Skeletal muscle satellite cell (primary cell): ENCODE measurements at regions not wholly inside any gene's neighbourhood (a gene's known extent, or its start where the extent isn't known, plus 50 kb on each side); places are given as distances from the start of the nearest gene placed in this dataset.
A peak's percentile ranks its signal among the peaks of the same experiment; 100 is the strongest.
"Not testable (repeated sequence)": the region's sequence is repeated elsewhere in the genome, so short reads cannot be mapped to it uniquely, and the experiment has no call there.

Experiments used
- H3K27me3 ChIP-seq: 2 replicates; pipeline ENCODE4 v1.7.0; 2013; ENCODE audit warnings: low read length; ENCODE audit not compliant: control insufficient read depth, insufficient read depth
- H3K36me3 ChIP-seq: 2 replicates; pipeline ENCODE4 v1.7.0; 2013; ENCODE audit warnings: mild to moderate bottlenecking, control low read depth, low read length; ENCODE audit not compliant: insufficient read depth
- H3K4me1 ChIP-seq: 2 replicates; pipeline ENCODE4 v1.7.0; 2013; ENCODE audit warnings: low read length; ENCODE audit not compliant: control insufficient read depth, insufficient read depth
- H3K4me2 ChIP-seq: 2 replicates; pipeline ENCODE4 v1.7.0; 2013; ENCODE audit warnings: mild to moderate bottlenecking, low read length
- H3K4me3 ChIP-seq: 2 replicates; pipeline ENCODE4 v1.7.0; 2013; ENCODE audit warnings: low read length
- H3K9ac ChIP-seq: 2 replicates; pipeline ENCODE4 v1.7.0; 2013; ENCODE audit warnings: mild to moderate bottlenecking, low read depth, low read length, moderate library complexity
- H3K9me3 ChIP-seq: replicated peaks from 2 replicates; pipeline ENCODE4 v1.7.0; 2013; ENCODE audit warnings: mild to moderate bottlenecking, control low read depth, low read length

DNA sequence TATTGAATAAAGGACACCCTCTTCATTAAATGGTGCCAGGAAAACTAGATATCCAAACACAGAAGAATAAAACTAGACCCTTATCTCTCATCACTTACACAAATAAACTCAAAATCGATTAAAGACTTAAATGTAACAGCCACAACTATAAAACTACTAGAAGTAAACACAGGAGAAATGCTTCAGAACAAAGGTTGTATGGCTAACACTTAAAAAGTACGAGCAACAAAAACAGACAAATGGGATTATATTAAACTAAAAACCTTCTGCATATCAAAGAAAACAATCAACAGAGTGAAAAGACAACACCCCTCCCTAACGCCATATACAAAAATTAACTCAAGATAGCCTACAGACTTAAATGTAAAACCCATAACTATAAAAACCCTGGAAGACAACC, 104.7 kb upstream of the CLEC6A start:
- H3K4me1 ChIP-seq, H3K9me3 ChIP-seq, H3K4me3 ChIP-seq, H3K4me2 ChIP-seq, H3K36me3 ChIP-seq, H3K27me3 ChIP-seq, H3K9ac ChIP-seq: not testable (repeated sequence)

DNA sequence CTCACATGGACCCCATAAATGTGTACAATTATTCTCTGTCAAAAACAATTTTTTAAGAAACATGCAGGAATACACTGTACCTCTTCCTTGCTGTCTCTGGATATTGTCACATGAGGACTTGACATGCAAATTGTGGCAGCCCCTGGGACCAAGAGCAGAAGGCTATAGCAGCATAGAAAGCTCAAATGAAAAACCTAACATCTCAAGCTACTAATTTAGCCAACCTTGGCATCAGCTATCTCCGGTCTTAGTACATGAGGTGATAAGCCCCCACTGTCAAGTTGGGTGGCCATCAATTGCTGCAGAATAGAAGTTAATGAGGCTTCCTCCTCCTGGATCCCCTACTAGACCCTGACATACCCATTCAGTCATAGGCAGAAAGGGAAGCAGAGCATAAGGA, 101.0 kb upstream of the CLEC6A start:
- H3K9me3 ChIP-seq, H3K36me3 ChIP-seq, H3K4me1 ChIP-seq, H3K9ac ChIP-seq, H3K4me2 ChIP-seq, H3K4me3 ChIP-seq, H3K27me3 ChIP-seq: not testable (repeated sequence)

DNA sequence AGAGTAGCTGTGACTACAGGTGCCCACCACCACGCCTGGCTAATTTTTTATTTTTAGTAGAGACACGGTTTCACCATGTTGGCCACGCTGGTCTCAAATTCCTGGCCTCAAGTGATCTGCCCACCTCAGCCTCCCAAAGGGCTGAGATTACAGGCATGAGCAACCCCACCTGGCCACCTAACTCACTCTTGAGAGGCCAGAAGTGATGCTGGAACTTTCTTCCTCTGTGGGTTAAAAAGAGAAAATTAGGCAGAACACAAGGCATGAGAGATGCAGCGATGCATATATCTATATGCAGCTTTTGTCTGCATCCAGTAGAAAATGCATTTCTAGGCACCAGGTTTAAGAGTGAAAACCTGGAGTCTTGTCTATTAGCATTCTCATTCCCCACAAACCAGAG, 100.2 kb upstream of the CLEC6A start:
- H3K4me1 ChIP-seq, H3K27me3 ChIP-seq, H3K9me3 ChIP-seq, H3K9ac ChIP-seq, H3K4me2 ChIP-seq, H3K4me3 ChIP-seq, H3K36me3 ChIP-seq: not testable (repeated sequence)

DNA sequence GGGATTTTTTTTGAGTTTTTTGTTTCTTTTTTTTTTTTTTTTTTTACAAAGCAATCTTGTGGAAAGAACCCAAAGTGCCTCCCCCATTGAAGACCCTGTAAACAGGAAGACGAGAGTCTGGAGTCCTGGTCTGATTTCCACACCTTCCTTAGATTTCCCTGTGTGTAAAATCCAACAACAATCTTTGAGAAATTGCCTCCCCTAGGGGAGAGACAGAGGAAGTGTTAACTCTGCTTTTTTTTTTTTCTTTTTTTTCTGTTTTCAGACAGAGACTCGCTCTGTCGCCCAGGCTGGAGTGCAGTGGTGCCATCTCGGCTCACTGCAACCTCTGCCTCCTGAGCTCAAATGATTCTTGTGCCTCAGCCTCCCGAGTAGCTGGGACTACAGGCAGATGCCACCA, 82.0 kb upstream of the CLEC6A start:
- not testable (repeated sequence) for H3K9ac ChIP-seq, H3K36me3 ChIP-seq, H3K27me3 ChIP-seq, H3K9me3 ChIP-seq, H3K4me1 ChIP-seq, H3K4me3 ChIP-seq, H3K4me2 ChIP-seq

DNA sequence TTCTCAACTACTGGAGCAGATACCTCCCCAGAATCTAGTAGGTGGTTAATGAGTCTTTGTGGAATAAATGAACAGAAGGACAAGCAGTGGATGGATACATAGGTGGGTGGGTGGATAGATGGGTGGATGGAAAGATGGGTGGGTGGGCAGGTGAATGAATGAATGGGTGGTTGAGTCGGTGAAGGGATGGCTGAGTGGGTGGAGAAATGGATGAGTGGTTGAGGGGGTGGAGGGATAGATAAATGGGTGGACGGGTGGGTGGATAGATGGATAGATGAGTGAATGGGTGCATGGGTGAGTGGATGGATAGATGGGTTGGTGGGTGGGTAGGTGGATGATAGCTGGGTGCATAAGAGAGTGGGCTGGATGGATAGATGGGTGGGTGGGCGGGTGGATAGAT, 80.6 kb upstream of the CLEC6A start:
- not testable (repeated sequence) for H3K9ac ChIP-seq, H3K4me1 ChIP-seq, H3K4me2 ChIP-seq, H3K4me3 ChIP-seq, H3K36me3 ChIP-seq, H3K27me3 ChIP-seq, H3K9me3 ChIP-seq

DNA sequence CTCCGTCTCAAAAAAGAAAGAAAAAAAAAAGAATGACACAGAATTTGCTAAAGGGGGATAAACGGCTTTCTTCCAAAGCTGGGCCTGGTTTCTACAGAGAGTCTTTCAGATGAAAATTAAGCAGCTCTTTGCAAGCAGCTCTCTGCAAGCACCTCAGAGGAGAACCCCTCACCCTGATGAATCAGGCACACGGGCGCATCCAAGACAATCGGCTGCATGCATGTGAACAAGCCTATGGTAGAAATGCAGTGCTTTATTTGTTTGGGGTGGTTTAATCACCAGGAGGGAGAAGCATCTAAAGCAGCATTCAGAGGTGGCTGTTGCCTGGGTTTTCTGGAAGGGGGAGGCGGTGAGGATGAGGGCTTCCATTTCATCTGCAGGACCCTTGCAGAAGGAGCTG, 78.0 kb upstream of the CLEC6A start:
- H3K4me2 ChIP-seq, H3K9me3 ChIP-seq, H3K36me3 ChIP-seq, H3K4me1 ChIP-seq, H3K4me3 ChIP-seq, H3K9ac ChIP-seq, H3K27me3 ChIP-seq: not testable (repeated sequence)

DNA sequence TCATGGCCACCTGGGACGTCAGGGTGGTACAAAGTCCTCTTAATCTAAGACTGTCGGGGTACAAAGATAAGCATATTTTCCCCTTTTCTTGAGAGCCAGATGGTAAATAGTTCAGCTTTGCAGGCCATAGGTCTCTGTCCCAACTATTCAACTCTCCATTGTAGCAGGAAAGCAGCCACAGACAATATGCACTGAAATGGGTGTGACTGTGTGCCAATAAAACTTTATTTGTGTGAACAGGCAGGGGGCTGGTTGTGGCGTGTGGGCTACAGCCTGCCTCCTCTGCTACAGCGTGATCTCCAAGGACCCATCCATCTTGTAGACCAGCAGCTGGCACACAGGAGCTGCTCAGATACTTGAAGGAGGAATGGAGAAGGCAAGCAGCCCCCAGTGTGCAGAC, 73.2 kb upstream of the CLEC6A start:
- not testable (repeated sequence) for H3K27me3 ChIP-seq, H3K9me3 ChIP-seq, H3K4me1 ChIP-seq, H3K4me2 ChIP-seq, H3K36me3 ChIP-seq, H3K9ac ChIP-seq, H3K4me3 ChIP-seq

DNA sequence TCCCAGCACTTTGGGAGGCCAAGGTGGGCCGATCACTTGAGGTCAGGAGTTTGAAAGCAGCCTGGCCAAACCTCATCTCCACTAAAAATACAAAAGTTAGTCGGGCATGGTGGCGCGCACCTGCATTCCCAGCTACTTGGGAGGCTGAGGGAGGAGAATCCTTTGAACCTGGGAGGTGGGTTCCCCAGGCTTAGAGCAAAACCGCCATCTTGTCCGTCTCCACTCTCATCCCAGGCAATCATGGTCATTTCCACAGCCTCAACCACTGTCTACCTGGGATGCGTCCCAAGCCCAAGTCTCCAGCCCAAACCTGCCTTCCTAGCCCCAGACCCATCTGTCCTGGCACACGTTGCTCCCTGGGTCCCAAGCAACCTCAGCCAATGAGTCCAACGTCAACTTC, 71.1 kb upstream of the CLEC6A start:
- not testable (repeated sequence) for H3K36me3 ChIP-seq, H3K9ac ChIP-seq, H3K27me3 ChIP-seq, H3K4me3 ChIP-seq, H3K4me1 ChIP-seq, H3K9me3 ChIP-seq, H3K4me2 ChIP-seq

DNA sequence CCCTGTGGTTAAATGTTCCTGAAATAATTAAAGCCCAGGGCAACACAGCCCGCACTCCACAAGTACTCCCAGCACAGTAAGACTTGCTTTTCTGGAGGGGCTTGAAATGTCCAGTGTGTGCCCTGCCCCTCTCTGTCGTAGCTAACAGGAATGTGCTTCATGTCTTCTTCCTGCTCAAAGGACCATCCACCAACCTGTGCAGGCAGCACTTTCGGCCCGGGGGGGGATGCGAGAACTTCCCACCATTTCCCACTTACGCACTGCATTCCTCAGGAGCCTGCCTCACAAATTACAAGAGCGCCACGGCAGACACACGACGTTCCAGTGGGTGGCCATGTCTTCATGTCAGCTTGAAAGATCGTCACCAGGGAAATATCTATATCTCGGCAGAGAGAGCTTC, 70.3 kb upstream of the CLEC6A start:
- H3K27me3 ChIP-seq, H3K9ac ChIP-seq, H3K9me3 ChIP-seq, H3K4me1 ChIP-seq, H3K4me3 ChIP-seq, H3K4me2 ChIP-seq, H3K36me3 ChIP-seq: not testable (repeated sequence)

DNA sequence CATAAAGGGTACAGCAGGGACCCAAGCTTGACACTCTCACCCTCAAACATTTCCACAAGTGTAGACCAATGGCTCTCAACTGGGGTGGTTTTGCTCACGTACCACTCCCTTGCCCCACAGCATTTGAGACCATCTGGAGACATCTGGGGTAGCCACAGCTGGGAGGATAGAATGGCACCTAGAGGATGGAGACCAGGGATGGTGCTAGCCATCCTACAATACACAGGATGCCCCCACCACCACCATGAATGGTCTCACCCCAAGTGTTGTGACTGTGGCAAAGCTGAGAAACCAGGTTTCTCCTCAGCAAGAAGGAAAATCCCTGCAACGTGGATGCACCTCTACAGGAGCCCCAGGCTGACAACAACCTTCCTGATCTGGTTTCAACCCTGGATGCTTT, 69.1 kb upstream of the CLEC6A start:
- H3K9ac ChIP-seq, H3K27me3 ChIP-seq, H3K4me3 ChIP-seq, H3K9me3 ChIP-seq, H3K36me3 ChIP-seq, H3K4me2 ChIP-seq, H3K4me1 ChIP-seq: not testable (repeated sequence)

DNA sequence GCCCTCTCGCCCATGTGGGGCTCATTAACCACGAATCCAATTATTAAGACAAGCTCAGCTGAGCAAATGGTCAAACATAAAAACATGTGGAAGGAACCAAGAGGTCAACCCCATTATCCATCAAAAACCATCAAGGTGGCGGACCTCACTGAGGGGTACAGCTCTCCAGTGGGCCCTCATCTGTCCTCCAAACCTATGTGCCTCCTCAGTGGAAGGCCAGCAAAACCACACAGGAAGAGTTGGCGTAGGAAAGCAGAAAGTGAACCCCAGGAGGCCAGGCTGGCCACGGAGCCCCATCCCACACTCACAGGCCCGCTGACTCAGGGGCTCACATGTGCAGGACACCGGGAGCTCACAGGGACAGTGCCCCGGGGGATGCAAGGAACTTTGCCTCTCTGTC, 66.5 kb upstream of the CLEC6A start:
- not testable (repeated sequence) for H3K9ac ChIP-seq, H3K9me3 ChIP-seq, H3K36me3 ChIP-seq, H3K4me3 ChIP-seq, H3K4me2 ChIP-seq, H3K4me1 ChIP-seq, H3K27me3 ChIP-seq

DNA sequence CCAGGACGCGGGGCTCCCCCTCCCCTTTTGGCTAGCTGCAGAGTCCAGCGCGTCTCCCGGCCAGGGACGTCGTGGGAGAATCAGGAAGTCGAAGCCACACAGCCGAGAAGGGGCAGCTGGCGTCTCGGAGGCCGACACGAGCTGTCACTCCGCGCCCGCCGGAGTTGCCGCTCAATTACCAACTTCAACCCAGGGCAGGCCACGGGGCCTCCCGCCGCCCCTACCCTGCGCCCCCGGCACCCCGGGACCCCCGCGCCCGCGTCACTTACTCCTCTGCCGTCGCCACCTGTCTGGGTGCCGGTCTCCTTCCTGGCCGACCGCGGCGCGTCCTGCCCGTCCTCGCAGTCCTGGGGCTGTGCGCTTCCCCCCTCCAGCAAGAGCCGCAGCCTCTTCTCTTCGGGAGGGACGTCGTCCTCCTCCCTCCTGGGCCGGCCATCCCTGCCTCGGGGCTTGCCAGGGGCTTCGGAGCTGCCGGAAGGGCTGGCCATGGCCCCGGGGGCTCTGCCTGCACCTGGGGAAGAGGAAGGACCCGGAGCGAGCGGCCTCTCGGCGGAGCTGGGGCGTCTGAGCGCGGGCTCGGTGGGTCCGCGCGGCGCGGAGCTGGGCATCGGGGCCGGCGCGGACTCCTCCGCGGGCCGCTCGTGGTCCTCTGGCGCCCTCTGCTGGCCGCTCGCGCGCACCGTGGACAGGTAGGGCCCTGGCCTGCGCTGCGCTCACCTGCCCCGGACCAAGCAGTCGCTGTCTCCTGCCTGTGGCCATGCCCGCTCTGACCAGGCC, 65.6 kb upstream of the CLEC6A start:
- not testable (repeated sequence) for H3K4me1 ChIP-seq, H3K9me3 ChIP-seq, H3K9ac ChIP-seq, H3K4me3 ChIP-seq, H3K36me3 ChIP-seq, H3K27me3 ChIP-seq
- H3K4me2 ChIP-seq = peak overlapping the region; percentile 72
